A549 (cell line): ENCODE measurements at regions not wholly inside any gene's neighbourhood (a gene's known extent, or its start where the extent isn't known, plus 50 kb on each side); places are given as distances from the start of the nearest gene placed in this dataset.

Source experiments
- ATAC-seq, 2 experiments: fragments of 200-7000 bp in 1 of 2; fragments of >200 bp in 1 of 2; cut with Nextera tagmentation in 1 of 2; cut with Tn5 transposase in 1 of 2; 3 replicates each; pipeline versions ENCODE4 v1.8.0 to v1.9.1; 2018 to 2020; ENCODE audit warnings: mild to moderate bottlenecking in 1 of 2, moderate library complexity in 1 of 2
- CTCF ChIA-PET: fragments of 300-600 bp; sonication (Branson Sonifier 250); formaldehyde crosslinking; extraction: SDS; loops from one replicate; lab custom pipeline; 2021; ENCODE audit warnings: antibody characterized with exemption, inconsistent platforms; lab: Yijun Ruan, JAX
- POLR2A ChIA-PET: fragments of 350-600 bp; formaldehyde crosslinking; extraction: SDS; loops from one replicate; lab custom pipeline; 2021; ENCODE audit warnings: antibody characterized with exemption, inconsistent platforms; lab: Yijun Ruan, JAX
- DNase-seq, 2 experiments: peaks; one replicate each; pipeline versions ENCODE4 v3.0.0 to v3.0.0-alpha.2; 2011 to 2016; ENCODE audit warnings: low read depth in 1 of 2, low spot score in 1 of 2
- FAIRE-seq: peaks from 2 replicates; lab custom pipeline; 2011; peaks lifted over from hg19 to GRCh38; lab: Jason Lieb, UNC
- H3K27ac ChIP-seq, 2 experiments: fragments of >200 bp; sonication (Bioruptor Twin); formaldehyde crosslinking; 3 replicates each; pipeline ENCODE4 v1.5.1; 2016 to 2017
- H3K4me1 ChIP-seq: fragments of >200 bp; sonication (Bioruptor Twin); formaldehyde crosslinking; 3 replicates; pipeline ENCODE4 v1.6.1; 2016
- H3K4me2 ChIP-seq: fragments of >200 bp; sonication (Bioruptor Twin); formaldehyde crosslinking; 3 replicates; pipeline ENCODE4 v1.6.1; 2016
- H3K4me3 ChIP-seq: fragments of >200 bp; sonication (Bioruptor Twin); formaldehyde crosslinking; 3 replicates; pipeline ENCODE4 v1.5.1; 2016
- H3K9me3 ChIP-seq: fragments of >200 bp; sonication (Bioruptor Twin); formaldehyde crosslinking; 3 replicates; pipeline ENCODE4 v1.6.1; 2016
- ATOH8 ChIP-seq: fragments of 250-450 bp; sonication (Bioruptor Pico); IDR thresholded peaks from 2 replicates; pipeline ENCODE4 v1.5.0; 2020; ENCODE audit warnings: low read depth, mild to moderate bottlenecking, moderate library complexity
- BCL3 ChIP-seq: fragments of >200 bp; sonication (Bioruptor Twin); formaldehyde crosslinking; IDR thresholded peaks from 3 replicates; pipeline ENCODE4 v1.6.1; 2016
- BHLHE40 ChIP-seq: IDR thresholded peaks from 2 replicates; pipeline ENCODE4 v1.6.1; 2012; ENCODE audit warnings: low read depth, low read length, inconsistent platforms
- CEBPB ChIP-seq, 2 experiments: fragments of >200 bp in 1 of 2; sonication (Bioruptor Twin) in 1 of 2; formaldehyde crosslinking in 1 of 2; IDR thresholded peaks; 2 replicates each; pipeline ENCODE4 v1.6.1; 2012 to 2016
- CHD2 ChIP-seq: fragments of 150-350 bp; IDR thresholded peaks from 2 replicates; pipeline ENCODE4 v1.6.1; 2014; ENCODE audit warnings: low read length; ENCODE audit not compliant: partially characterized antibody
- E2F6 ChIP-seq: IDR thresholded peaks from 2 replicates; pipeline ENCODE4 v1.6.1; 2012; ENCODE audit warnings: low read depth, borderline replicate concordance
- ELK1 ChIP-seq: fragments of 150-350 bp; IDR thresholded peaks from 2 replicates; pipeline ENCODE4 v1.6.1; 2014; ENCODE audit warnings: low read depth, mild to moderate bottlenecking, low read length
- EP300 ChIP-seq, 2 experiments: fragments of >200 bp; sonication (Bioruptor Twin); formaldehyde crosslinking; IDR thresholded peaks; 2 replicates in 1 of 2; 3 replicates in 1 of 2; pipeline ENCODE4 v1.6.1; 2016 to 2017
- ESRRA ChIP-seq: fragments of 150-350 bp; IDR thresholded peaks from 2 replicates; pipeline ENCODE4 v1.6.1; 2014; ENCODE audit warnings: mild to moderate bottlenecking, low read length, borderline replicate concordance
- FOSB ChIP-seq: fragments of 250-450 bp; sonication (Bioruptor Pico); IDR thresholded peaks from 2 replicates; pipeline ENCODE4 v1.5.0; 2020; ENCODE audit warnings: mild to moderate bottlenecking, moderate library complexity
- FOSL2 ChIP-seq, 2 experiments: fragments of 450-650 bp in 1 of 2; fragments of >200 bp in 1 of 2; sonication (Bioruptor Twin) in 1 of 2; formaldehyde crosslinking; IDR thresholded peaks; 2 replicates each; pipeline versions ENCODE4 v1.5.0 to v1.6.1; 2016 to 2020; ENCODE audit warnings: mild to moderate bottlenecking in 1 of 2, moderate library complexity in 1 of 2
- FOXS1 ChIP-seq: fragments of 250-450 bp; sonication (Bioruptor Pico); IDR thresholded peaks from 2 replicates; pipeline ENCODE4 v1.5.0; 2020; ENCODE audit warnings: mild to moderate bottlenecking, moderate library complexity
- GATA3 ChIP-seq: IDR thresholded peaks from 2 replicates; pipeline ENCODE4 v1.6.1; 2012; ENCODE audit warnings: borderline replicate concordance
- HDAC2 ChIP-seq: fragments of 200-600 bp; sonication (generic); IDR thresholded peaks from 2 replicates; pipeline ENCODE4 v1.6.1; 2016
- HOXB5 ChIP-seq: fragments of 250-450 bp; sonication (Bioruptor Pico); IDR thresholded peaks from 2 replicates; pipeline ENCODE4 v1.5.0; 2020; ENCODE audit warnings: mild to moderate bottlenecking, moderate library complexity
- JUN ChIP-seq, 2 experiments: fragments of >200 bp; sonication (Bioruptor Twin); formaldehyde crosslinking; IDR thresholded peaks; 2 replicates in 1 of 2; 3 replicates in 1 of 2; pipeline ENCODE4 v1.6.1; 2016 to 2017
- KDM1A ChIP-seq: fragments of 200-600 bp; sonication (generic); IDR thresholded peaks from 2 replicates; pipeline ENCODE4 v1.6.1; 2016; ENCODE audit warnings: low read depth, mild to moderate bottlenecking
- MAX ChIP-seq: IDR thresholded peaks from 2 replicates; pipeline ENCODE4 v1.6.1; 2012
- MAZ ChIP-seq: fragments of 150-350 bp; IDR thresholded peaks from 2 replicates; pipeline ENCODE4 v1.6.1; 2014; ENCODE audit warnings: antibody characterized with exemption, low read depth, low read length, borderline replicate concordance
- NPAS2 ChIP-seq: fragments of 250-450 bp; sonication (Bioruptor Pico); IDR thresholded peaks from 2 replicates; pipeline ENCODE4 v1.8.0; 2022; ENCODE audit warnings: mild to moderate bottlenecking, moderate library complexity, borderline replicate concordance
- NR3C1 ChIP-seq: fragments of >200 bp; sonication (Bioruptor Twin); formaldehyde crosslinking; IDR thresholded peaks from 3 replicates; pipeline ENCODE4 v1.6.1; 2017
- PHF8 ChIP-seq: fragments of 200-600 bp; sonication (generic); IDR thresholded peaks from 2 replicates; pipeline ENCODE4 v1.6.1; 2016; ENCODE audit warnings: low read depth, mild to moderate bottlenecking, antibody characterized with exemption, moderate library complexity, borderline replicate concordance
- POLR2A ChIP-seq: IDR thresholded peaks from 2 replicates; pipeline ENCODE4 v1.6.1; 2012; ENCODE audit warnings: mild to moderate bottlenecking, low read length
- REST ChIP-seq: fragments of 200-600 bp; sonication (generic); IDR thresholded peaks from 2 replicates; pipeline ENCODE4 v1.6.1; 2016; ENCODE audit warnings: antibody characterized with exemption, mild to moderate bottlenecking, moderate library complexity
- RNF2 ChIP-seq: fragments of 200-600 bp; sonication (generic); IDR thresholded peaks from 2 replicates; pipeline ENCODE4 v1.6.1; 2016; ENCODE audit warnings: low read depth, mild to moderate bottlenecking, antibody characterized with exemption, moderate library complexity, borderline replicate concordance
- SMC3 ChIP-seq: fragments of >200 bp; sonication (Bioruptor Twin); formaldehyde crosslinking; IDR thresholded peaks from 3 replicates; pipeline ENCODE4 v1.6.1; 2018; ENCODE audit warnings: inconsistent platforms
- SREBF2 ChIP-seq: fragments of 450-650 bp; IDR thresholded peaks from 2 replicates; pipeline ENCODE4 v1.6.1; 2014; ENCODE audit warnings: mild to moderate bottlenecking, moderate library complexity
- TFCP2L1 ChIP-seq: fragments of 250-450 bp; sonication (Bioruptor Pico); IDR thresholded peaks from 2 replicates; pipeline ENCODE4 v1.5.0; 2021; ENCODE audit warnings: mild to moderate bottlenecking
- TP53 ChIP-seq: fragments of 250-450 bp; sonication (Bioruptor Pico); IDR thresholded peaks from 2 replicates; pipeline ENCODE4 v1.5.0; 2021; ENCODE audit warnings: mild to moderate bottlenecking, moderate library complexity
- ZFP36 ChIP-seq: fragments of 450-650 bp; IDR thresholded peaks from 2 replicates; pipeline ENCODE4 v1.6.1; 2014; ENCODE audit warnings: borderline replicate concordance; ENCODE audit not compliant: partially characterized antibody
- ZNF302 ChIP-seq: fragments of 250-450 bp; sonication (Bioruptor Pico); IDR thresholded peaks from 2 replicates; pipeline ENCODE4 v1.9.0; 2021; ENCODE audit warnings: inconsistent platforms, mild to moderate bottlenecking, moderate library complexity
- ZSCAN20 ChIP-seq: fragments of 250-450 bp; sonication (Bioruptor Pico); IDR thresholded peaks from 2 replicates; pipeline ENCODE4 v1.8.0; 2022; ENCODE audit warnings: mild to moderate bottlenecking, moderate library complexity
- WGBS: methylation state at CpG from one replicate; pipeline ENCODE4 v1.1.6; 2017; ENCODE audit errors: missing lambda C conversion rate; 5-methylcytosine and 5-hydroxymethylcytosine counted together

GRCh38 chr5:122665051-122665450 is 109.8 kb upstream of the SNX2 start:
- TF ChIP-seq TFCP2L1 = no peak
- TF ChIP-seq GATA3 = no peak
- no peak for TF ChIP-seq SMC3
- no peak for TF ChIP-seq ESRRA
- no peak for TF ChIP-seq ELK1
- no peak for TF ChIP-seq NR3C1
- TF ChIP-seq JUN (IDR thresholded peaks at IDR 0.05) = no peak
- no peak for TF ChIP-seq ZFP36
- no peak for TF ChIP-seq HOXB5 (CRISPR knock-in tag)
- no peak for TF ChIP-seq FOXS1 (CRISPR knock-in tag)
- TF ChIP-seq ZSCAN20 (CRISPR knock-in tag) = no peak
- no peak for TF ChIP-seq KDM1A
- TF ChIP-seq BHLHE40 = no peak
- TF ChIP-seq RNF2 = no peak
- TF ChIP-seq SREBF2 = no peak
- no peak for TF ChIP-seq ZNF302
- no peak for TF ChIP-seq MAZ
- TF ChIP-seq MAX = no peak
- TF ChIP-seq NPAS2 = no peak
- TF ChIP-seq FOSL2 (IDR thresholded peaks at IDR 0.05) = no peak
- TF ChIP-seq FOSL2 (CRISPR knock-in tag; IDR thresholded peaks at IDR 0.05) = no peak
- Histone ChIP-seq H3K4me3 (no peak overlapping the region), H3K9me3 (no peaks in the 10 kb centered on the region), H3K27ac (no peak overlapping the region), H3K4me1 (no peaks in the 10 kb centered on the region), H3K4me2 (no peak overlapping the region)
- ChIA-PET CTCF (no interaction called here), POLR2A (no interaction called here)
- no peak for DNase-seq
- FAIRE-seq = no peak
- no peak for ATAC-seq

GRCh38 chr5:122668552-122668951 is 106.3 kb upstream of the SNX2 start:
- POLR2A ChIA-PET = no interaction called here
- no peak for FAIRE-seq
- ATAC-seq = no peak
- DNase-seq = no peak
- TF ChIP-seq HDAC2 (no peak), MAX (no peak), RNF2 (no peak), EP300 (IDR thresholded peaks at IDR 0.05) (no peak), FOSL2 (IDR thresholded peaks at IDR 0.05) (no peak), FOSL2 (CRISPR knock-in tag; IDR thresholded peaks at IDR 0.05) (no peak), TP53 (CRISPR knock-in tag) (no peak), FOSB (no peak), CEBPB (IDR thresholded peaks at IDR 0.05) (no peak), POLR2A (no peak), E2F6 (no peak), PHF8 (no peak), ATOH8 (no peak), BHLHE40 (no peak), CHD2 (no peak), BCL3 (no peak), SREBF2 (no peak), REST (no peak)
- TF ChIP-seq, all 56 proteins: peak for 0
- CTCF ChIA-PET = interaction anchor here (0.8 kb wide), 1 partner anchor 11 kb away, joined by 3 read pairs; no protein-coding TSS in a partner anchor
- H3K4me3 ChIP-seq = no peak overlapping the region
- no peaks in the 10 kb centered on the region for H3K9me3 ChIP-seq
- H3K27ac ChIP-seq = no peak overlapping the region
- no peak overlapping the region for H3K4me2 ChIP-seq
- no peaks in the 10 kb centered on the region for H3K4me1 ChIP-seq
- WGBS = 4% methylated on average over 2 of the region's 2 CpGs
